ENCODE measurements at regions not wholly inside any gene's neighbourhood (a gene's known extent, or its start where the extent isn't known, plus 50 kb on each side); places are given as distances from the start of the nearest gene placed in this dataset.
"Not testable (repeated sequence)": the region's sequence is repeated elsewhere in the genome, so short reads cannot be mapped to it uniquely, and the experiment has no call there.

DNA sequence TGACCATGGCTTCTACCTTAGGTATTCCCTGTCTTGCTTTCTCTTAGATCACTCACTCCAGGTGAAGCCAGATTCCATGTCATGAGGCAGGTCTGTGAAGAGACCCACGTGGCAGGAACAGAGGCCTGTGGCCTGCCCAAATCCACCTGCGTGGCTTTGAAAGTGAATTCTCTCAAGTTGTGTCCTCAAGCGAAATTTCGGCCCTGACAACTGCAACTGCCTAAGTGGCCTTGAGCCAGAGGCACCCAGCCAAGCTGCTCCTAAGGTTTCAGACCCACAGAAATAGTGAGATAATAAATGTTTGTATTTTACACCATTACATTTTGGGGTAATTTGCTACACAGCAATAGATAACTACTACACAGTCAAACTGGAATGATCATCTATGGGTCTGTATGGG, 497.9 kb downstream of the XYLT1 start:
- H3K4me2 ChIP-seq (ENCODE audit: low read depth, low read length, poor library complexity, severe bottlenecking): no peak overlapping the region
- no peaks in the 10 kb centered on the region for H4K20me1 ChIP-seq (ENCODE audit: insufficient read depth, low read depth, low read length)

DNA sequence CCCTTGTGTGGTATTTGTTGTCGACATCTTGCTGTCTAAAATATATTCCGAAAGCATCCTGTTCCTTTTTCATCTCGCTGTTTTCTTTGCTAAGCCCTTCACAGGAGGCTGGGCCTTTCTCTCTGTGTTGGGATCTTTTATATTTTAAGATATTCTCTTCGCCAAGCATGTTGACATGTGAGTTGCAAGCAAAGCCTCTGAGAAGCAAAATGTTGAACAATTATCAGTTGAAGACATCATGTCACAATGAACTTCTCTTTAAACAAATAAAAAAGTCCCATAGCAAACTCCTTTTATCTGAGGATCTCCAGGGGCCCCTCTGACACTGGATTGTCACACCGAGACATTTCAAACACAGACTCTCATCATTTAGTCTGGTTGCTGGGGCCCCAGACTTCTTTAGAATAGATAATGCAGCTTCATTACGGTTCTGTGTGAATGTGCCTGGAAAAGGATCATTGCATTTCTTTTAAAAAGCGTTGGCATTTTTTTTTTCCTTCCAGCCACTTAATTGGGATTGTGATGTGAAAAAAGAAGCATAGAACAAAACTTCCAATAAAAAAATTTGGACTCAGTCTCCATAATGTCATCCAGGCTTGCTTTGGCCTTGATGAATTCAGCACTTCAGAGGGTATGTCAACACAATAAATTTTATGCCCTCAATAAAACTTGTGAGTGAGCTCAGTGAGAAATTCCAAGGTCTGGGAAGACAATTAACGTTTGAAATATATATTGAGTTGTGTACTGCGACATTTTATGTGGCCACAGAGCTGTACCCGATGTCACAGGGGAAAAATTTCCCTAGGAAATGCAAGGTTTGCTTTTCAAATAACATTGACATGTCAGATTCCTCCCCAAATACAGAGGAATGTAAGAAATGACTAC, 496.8 kb downstream of the XYLT1 start:
- no peak overlapping the region for H2AFZ ChIP-seq (ENCODE audit: low read length)
- H3K36me3 ChIP-seq (ENCODE audit: insufficient read depth, low read length): no peaks in the 10 kb centered on the region
- H3K27me3 ChIP-seq (ENCODE audit: low read length): no peaks in the 10 kb centered on the region
- no peak overlapping the region for H3K4me3 ChIP-seq (ENCODE audit: low read length)
- no peak overlapping the region for H3K4me2 ChIP-seq (ENCODE audit: low read depth, low read length, poor library complexity, severe bottlenecking)
- no peaks in the 10 kb centered on the region for H4K20me1 ChIP-seq (ENCODE audit: insufficient read depth, low read depth, low read length)
- H3K4me1 ChIP-seq (ENCODE audit: low read length): no peaks in the 10 kb centered on the region
- H3K9me2 ChIP-seq (replicated peaks; ENCODE audit: insufficient read depth, low read length): no peaks in the 10 kb centered on the region
- H3K27ac ChIP-seq (ENCODE audit: low read length): no peak overlapping the region
- H3K9me3 ChIP-seq (ENCODE audit: low read length): no peaks in the 10 kb centered on the region
- no peaks in the 10 kb centered on the region for H3K79me2 ChIP-seq (ENCODE audit: low read length)
- H3K9ac ChIP-seq (ENCODE audit: low read length): no peak overlapping the region
- no peak for DNase-seq

More for the DNA sequence above, 497.9 kb downstream of the XYLT1 start:
- Histone ChIP-seq H3K36me3 (ENCODE audit: insufficient read depth, low read length) (no peaks in the 10 kb centered on the region), H3K79me2 (ENCODE audit: low read length) (no peaks in the 10 kb centered on the region), H3K4me1 (ENCODE audit: low read length) (no peaks in the 10 kb centered on the region), H3K9me2 (replicated peaks; ENCODE audit: insufficient read depth, low read length) (no peaks in the 10 kb centered on the region), H2AFZ (ENCODE audit: low read length) (no peak overlapping the region), H3K9ac (ENCODE audit: low read length) (no peak overlapping the region), H3K27me3 (ENCODE audit: low read length) (no peaks in the 10 kb centered on the region), H3K9me3 (ENCODE audit: low read length) (no peaks in the 10 kb centered on the region), H3K4me3 (ENCODE audit: low read length) (no peak overlapping the region), H3K27ac (ENCODE audit: low read length) (no peak overlapping the region)
- no peak for DNase-seq

DNA sequence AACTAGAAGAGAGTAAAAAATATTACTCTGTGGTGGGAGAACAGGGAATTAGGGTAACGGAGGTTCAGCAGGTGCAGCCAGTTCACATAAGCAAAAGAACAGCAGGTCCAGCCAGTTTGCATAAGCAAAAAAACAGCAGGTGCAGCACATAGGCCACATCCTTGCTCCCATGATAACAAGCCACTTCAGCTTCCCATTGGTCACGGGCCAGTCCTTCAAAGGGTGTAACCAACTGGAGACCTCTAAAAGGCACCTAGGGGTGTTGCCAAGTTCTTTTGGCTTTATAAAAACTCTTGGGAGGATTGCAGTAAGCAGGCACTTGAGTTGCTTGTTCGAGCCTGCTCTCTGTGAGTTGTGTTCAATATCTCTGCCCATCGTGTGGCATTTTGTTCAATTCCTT, 488.1 kb downstream of the XYLT1 start:
- DNase-seq: peak; percentile 42
- no peak overlapping the region for H3K27ac ChIP-seq (ENCODE audit: low read length)
- no peaks in the 10 kb centered on the region for H4K20me1 ChIP-seq (ENCODE audit: insufficient read depth, low read depth, low read length)
- H3K4me3 ChIP-seq (ENCODE audit: low read length): no peak overlapping the region
- no peak overlapping the region for H2AFZ ChIP-seq (ENCODE audit: low read length)
- no peaks in the 10 kb centered on the region for H3K27me3 ChIP-seq (ENCODE audit: low read length)
- no peaks in the 10 kb centered on the region for H3K9me2 ChIP-seq (replicated peaks; ENCODE audit: insufficient read depth, low read length)
- no peaks in the 10 kb centered on the region for H3K79me2 ChIP-seq (ENCODE audit: low read length)
- no peaks in the 10 kb centered on the region for H3K9me3 ChIP-seq (ENCODE audit: low read length)
- H3K4me1 ChIP-seq (ENCODE audit: low read length): no peaks in the 10 kb centered on the region
- H3K9ac ChIP-seq (ENCODE audit: low read length): no peak overlapping the region
- H3K4me2 ChIP-seq (ENCODE audit: low read depth, low read length, poor library complexity, severe bottlenecking): no peak overlapping the region
- H3K36me3 ChIP-seq (ENCODE audit: insufficient read depth, low read length): no peaks in the 10 kb centered on the region

DNA sequence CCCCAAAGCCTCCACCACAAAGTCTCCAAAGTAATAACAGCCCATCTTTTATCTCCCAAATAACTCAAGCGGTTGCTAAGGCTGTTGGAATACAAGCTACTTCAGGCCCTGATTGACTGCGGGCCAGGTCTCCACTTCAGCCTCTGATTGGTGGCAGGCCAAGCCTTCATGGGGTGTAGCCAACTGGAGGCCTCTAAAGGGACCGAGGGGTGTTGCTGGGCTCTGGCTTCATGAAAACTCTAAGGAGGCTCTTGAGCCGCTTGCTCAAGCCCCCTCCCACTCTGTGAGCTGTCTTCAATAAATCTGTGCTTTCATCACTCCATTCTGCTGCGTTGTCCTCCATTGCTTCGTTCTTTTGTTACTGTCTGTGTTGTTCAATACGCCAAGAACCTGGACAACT, 487.2 kb downstream of the XYLT1 start:
- no peak overlapping the region for H2AFZ ChIP-seq (ENCODE audit: low read length)
- no peaks in the 10 kb centered on the region for H3K79me2 ChIP-seq (ENCODE audit: low read length)
- no peaks in the 10 kb centered on the region for H3K9me2 ChIP-seq (replicated peaks; ENCODE audit: insufficient read depth, low read length)
- H3K4me1 ChIP-seq (ENCODE audit: low read length): no peaks in the 10 kb centered on the region
- H4K20me1 ChIP-seq (ENCODE audit: insufficient read depth, low read depth, low read length): no peaks in the 10 kb centered on the region
- DNase-seq: no peak
- H3K9me3 ChIP-seq (ENCODE audit: low read length): no peaks in the 10 kb centered on the region
- no peak overlapping the region for H3K27ac ChIP-seq (ENCODE audit: low read length)
- no peaks in the 10 kb centered on the region for H3K27me3 ChIP-seq (ENCODE audit: low read length)
- no peak overlapping the region for H3K9ac ChIP-seq (ENCODE audit: low read length)
- no peak overlapping the region for H3K4me3 ChIP-seq (ENCODE audit: low read length)
- no peaks in the 10 kb centered on the region for H3K36me3 ChIP-seq (ENCODE audit: insufficient read depth, low read length)
- no peak overlapping the region for H3K4me2 ChIP-seq (ENCODE audit: low read depth, low read length, poor library complexity, severe bottlenecking)

DNA sequence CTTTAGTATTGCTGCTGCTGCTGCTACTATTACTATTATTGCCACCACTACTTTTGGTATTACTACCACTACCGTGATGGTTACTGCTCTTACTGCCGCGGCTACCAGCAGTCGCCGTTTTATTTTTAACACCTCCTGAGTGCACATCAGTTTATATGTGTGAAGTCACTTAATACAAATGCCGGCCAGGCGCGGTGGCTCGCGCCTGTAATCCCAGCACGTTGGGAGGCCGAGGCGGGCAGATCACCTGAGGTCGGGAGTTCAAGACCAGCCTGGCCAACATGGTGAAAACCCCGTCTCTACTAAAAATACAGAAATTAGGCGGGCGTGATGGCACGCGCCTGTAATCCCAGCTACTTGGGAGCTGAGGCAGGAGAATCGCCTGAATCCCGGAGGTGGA, 486.7 kb downstream of the XYLT1 start:
- DNase-seq; H3K9me3 ChIP-seq (ENCODE audit: low read length); H3K27ac ChIP-seq (ENCODE audit: low read length); H3K79me2 ChIP-seq (ENCODE audit: low read length); H3K9ac ChIP-seq (ENCODE audit: low read length); H3K4me1 ChIP-seq (ENCODE audit: low read length); H3K36me3 ChIP-seq (ENCODE audit: insufficient read depth, low read length); H3K4me2 ChIP-seq (ENCODE audit: low read depth, low read length, poor library complexity, severe bottlenecking); H4K20me1 ChIP-seq (ENCODE audit: insufficient read depth, low read depth, low read length); H2AFZ ChIP-seq (ENCODE audit: low read length); H3K9me2 ChIP-seq (replicated peaks; ENCODE audit: insufficient read depth, low read length); H3K27me3 ChIP-seq (ENCODE audit: low read length); H3K4me3 ChIP-seq (ENCODE audit: low read length): not testable (repeated sequence)

DNA sequence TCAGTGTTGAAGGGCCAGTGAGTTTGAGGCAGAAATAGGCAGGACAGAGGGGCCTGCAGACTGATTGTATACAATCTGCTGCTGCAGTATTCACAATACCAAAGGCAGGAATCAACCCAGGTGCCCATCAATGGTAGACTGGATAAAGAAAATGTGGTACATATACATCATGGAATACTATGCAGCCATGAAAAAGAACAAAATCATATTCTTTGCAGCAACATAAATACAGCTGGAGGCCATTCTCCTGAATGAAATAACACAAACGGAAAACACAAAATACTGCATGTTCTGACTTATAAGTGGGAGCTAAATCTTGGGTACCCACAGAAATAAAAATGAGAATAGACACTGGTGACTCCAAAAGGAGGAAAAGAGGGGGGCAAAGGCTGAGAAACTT, 485.1 kb downstream of the XYLT1 start:
- H3K4me3 ChIP-seq (ENCODE audit: low read length): no peak overlapping the region
- no peak overlapping the region for H3K9ac ChIP-seq (ENCODE audit: low read length)
- H3K4me1 ChIP-seq (ENCODE audit: low read length): no peaks in the 10 kb centered on the region
- no peak overlapping the region for H3K4me2 ChIP-seq (ENCODE audit: low read depth, low read length, poor library complexity, severe bottlenecking)
- H4K20me1 ChIP-seq (ENCODE audit: insufficient read depth, low read depth, low read length): no peaks in the 10 kb centered on the region
- no peak for DNase-seq
- no peak overlapping the region for H3K27ac ChIP-seq (ENCODE audit: low read length)
- H3K27me3 ChIP-seq (ENCODE audit: low read length): no peaks in the 10 kb centered on the region
- H3K9me3 ChIP-seq (ENCODE audit: low read length): no peaks in the 10 kb centered on the region
- no peaks in the 10 kb centered on the region for H3K9me2 ChIP-seq (replicated peaks; ENCODE audit: insufficient read depth, low read length)
- H3K79me2 ChIP-seq (ENCODE audit: low read length): no peaks in the 10 kb centered on the region
- no peak overlapping the region for H2AFZ ChIP-seq (ENCODE audit: low read length)
- H3K36me3 ChIP-seq (ENCODE audit: insufficient read depth, low read length): no peaks in the 10 kb centered on the region

DNA sequence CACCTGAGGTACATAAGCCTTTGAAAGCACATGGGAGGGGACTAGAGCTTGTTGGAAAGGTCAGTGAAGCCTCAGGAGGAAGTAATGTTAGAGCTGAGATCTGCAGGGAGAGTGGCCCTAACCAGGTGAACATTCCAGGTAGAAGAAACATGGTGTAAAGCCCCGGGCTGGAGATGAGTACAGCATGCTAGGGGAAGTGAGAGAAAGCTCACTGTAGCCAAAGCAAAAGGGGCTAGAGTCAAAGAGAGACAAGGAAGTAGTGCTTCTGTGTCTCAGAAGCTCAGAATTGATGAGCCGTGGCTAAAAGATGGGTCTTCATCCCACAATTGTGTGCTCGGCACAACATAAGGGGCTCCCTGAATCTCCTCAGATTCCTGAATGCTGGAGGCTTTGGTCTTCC, 481.8 kb downstream of the XYLT1 start:
- H3K27me3 ChIP-seq (ENCODE audit: low read length): no peaks in the 10 kb centered on the region
- DNase-seq: no peak

DNA sequence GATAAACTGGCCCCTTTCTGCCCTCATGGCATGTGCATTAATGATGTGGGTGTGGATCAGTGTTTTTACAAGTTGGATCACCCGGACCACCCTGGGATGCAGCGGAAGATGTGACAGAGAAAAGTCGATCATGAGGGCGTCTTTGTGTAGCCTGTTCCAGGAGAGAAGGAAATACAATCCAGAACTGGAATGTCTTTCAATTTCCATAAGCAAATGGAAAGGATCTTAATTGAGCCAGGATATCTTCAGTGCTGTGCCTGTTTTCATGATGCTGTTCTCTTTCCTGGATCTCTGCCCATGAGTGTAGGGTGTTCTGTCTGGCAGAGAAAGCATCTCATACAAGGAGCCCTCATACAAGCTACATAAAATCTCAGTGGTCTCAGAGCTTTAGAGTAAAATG, 481.4 kb downstream of the XYLT1 start:
- no peaks in the 10 kb centered on the region for H3K79me2 ChIP-seq (ENCODE audit: low read length)
- no peak overlapping the region for H3K4me2 ChIP-seq (ENCODE audit: low read depth, low read length, poor library complexity, severe bottlenecking)
- DNase-seq: no peak
- H3K4me1 ChIP-seq (ENCODE audit: low read length): no peaks in the 10 kb centered on the region
- H3K36me3 ChIP-seq (ENCODE audit: insufficient read depth, low read length): no peaks in the 10 kb centered on the region
- H3K9me2 ChIP-seq (replicated peaks; ENCODE audit: insufficient read depth, low read length): no peaks in the 10 kb centered on the region
- no peak overlapping the region for H3K4me3 ChIP-seq (ENCODE audit: low read length)
- no peaks in the 10 kb centered on the region for H4K20me1 ChIP-seq (ENCODE audit: insufficient read depth, low read depth, low read length)
- no peak overlapping the region for H3K9ac ChIP-seq (ENCODE audit: low read length)
- H2AFZ ChIP-seq (ENCODE audit: low read length): no peak overlapping the region
- no peaks in the 10 kb centered on the region for H3K9me3 ChIP-seq (ENCODE audit: low read length)
- H3K27ac ChIP-seq (ENCODE audit: low read length): no peak overlapping the region
- H3K27me3 ChIP-seq (ENCODE audit: low read length): no peaks in the 10 kb centered on the region

More for the DNA sequence above, 481.8 kb downstream of the XYLT1 start:
- no peaks in the 10 kb centered on the region for H3K4me1 ChIP-seq (ENCODE audit: low read length)
- no peaks in the 10 kb centered on the region for H3K36me3 ChIP-seq (ENCODE audit: insufficient read depth, low read length)
- no peak overlapping the region for H3K4me3 ChIP-seq (ENCODE audit: low read length)
- H4K20me1 ChIP-seq (ENCODE audit: insufficient read depth, low read depth, low read length): no peaks in the 10 kb centered on the region
- no peaks in the 10 kb centered on the region for H3K9me3 ChIP-seq (ENCODE audit: low read length)
- H3K4me2 ChIP-seq (ENCODE audit: low read depth, low read length, poor library complexity, severe bottlenecking): no peak overlapping the region
- H3K9me2 ChIP-seq (replicated peaks; ENCODE audit: insufficient read depth, low read length): no peaks in the 10 kb centered on the region
- H3K27ac ChIP-seq (ENCODE audit: low read length): no peak overlapping the region
- H2AFZ ChIP-seq (ENCODE audit: low read length): no peak overlapping the region
- H3K9ac ChIP-seq (ENCODE audit: low read length): no peak overlapping the region
- H3K79me2 ChIP-seq (ENCODE audit: low read length): no peaks in the 10 kb centered on the region

Data from Karpas-422 (cell line).